Hypothalamus (tissue), 51 donors: ENCODE measurements at regions not wholly inside any gene's neighbourhood (a gene's known extent, or its start where the extent isn't known, plus 50 kb on each side); places are given as distances from the start of the nearest gene placed in this dataset.
A peak's percentile ranks its signal among the peaks of the same experiment; 100 is the strongest.
"Not testable (repeated sequence)": the region's sequence is repeated elsewhere in the genome, so short reads cannot be mapped to it uniquely, and the experiment has no call there.

ENCODE experiments used
- DNase-seq, 51 donors: peaks; one replicate each; lab custom pipeline; 2025; lab: John Stamatoyannopoulos, UW

- DNase-seq, result not testable (repeated sequence)
Observed at GRCh38 chr1:146521804-146522203, 293.0 kb upstream of the NOTCH2NLA start.

- DNase-seq, result not testable (repeated sequence)
Observed at GRCh38 chr1:146513754-146514153, 284.9 kb upstream of the NOTCH2NLA start.

GRCh38 chr1:146511047-146511777 is 282.4 kb upstream of the NOTCH2NLA start:
- DNase-seq, result not testable (repeated sequence)

GRCh38 chr1:146510248-146510983 is 281.6 kb upstream of the NOTCH2NLA start:
- DNase-seq, result not testable (repeated sequence)

GRCh38 chr1:146504121-146504520 is 275.3 kb upstream of the NOTCH2NLA start:
- not testable (repeated sequence) for DNase-seq

- DNase-seq, result not testable (repeated sequence)
Observed at GRCh38 chr1:146487555-146487954, 258.7 kb upstream of the NOTCH2NLA start.

GRCh38 chr1:146487155-146487554 is 258.3 kb upstream of the NOTCH2NLA start:
- not testable (repeated sequence) for DNase-seq

- DNase-seq, result peak in 30 of 51 donors; percentile 1 to 50 (median 22)
Observed at GRCh38 chr1:146486300-146487014, 257.6 kb upstream of the NOTCH2NLA start.

- DNase-seq, result not testable (repeated sequence)
Observed at GRCh38 chr1:146484195-146484594, 255.4 kb upstream of the NOTCH2NLA start.

GRCh38 chr1:146479188-146479587 is 250.4 kb upstream of the NOTCH2NLA start:
- not testable (repeated sequence) for DNase-seq

GRCh38 chr1:146478125-146478720 is 249.4 kb upstream of the NOTCH2NLA start:
- DNase-seq, result peak in 20 of 51 donors; percentile 0 to 35 (median 4)

- DNase-seq, result not testable (repeated sequence)
Observed at GRCh38 chr1:146475086-146475485, 246.3 kb upstream of the NOTCH2NLA start.

- DNase-seq, result not testable (repeated sequence)
Observed at GRCh38 chr1:146474216-146474615, 245.4 kb upstream of the NOTCH2NLA start.

GRCh38 chr1:146472192-146472861 is 243.5 kb upstream of the NOTCH2NLA start:
- peak in 34 of 51 donors; percentile 2 to 72 (median 36) for DNase-seq

- not testable (repeated sequence) for DNase-seq
Observed at GRCh38 chr1:146459939-146460338, 231.1 kb upstream of the NOTCH2NLA start.

- DNase-seq, result not testable (repeated sequence)
Observed at GRCh38 chr1:146459308-146459707, 230.5 kb upstream of the NOTCH2NLA start.

GRCh38 chr1:146448877-146449246 is 220.0 kb upstream of the NOTCH2NLA start:
- not testable (repeated sequence) for DNase-seq

GRCh38 chr1:146448212-146448876 is 219.5 kb upstream of the NOTCH2NLA start:
- not testable (repeated sequence) for DNase-seq

GRCh38 chr1:146443871-146444222 is 215.0 kb upstream of the NOTCH2NLA start:
- peak in 14 of 51 donors; percentile 1 to 11 (median 4) for DNase-seq
